ENCODE measurements at regions not wholly inside any gene's neighbourhood (a gene's known extent, or its start where the extent isn't known, plus 50 kb on each side); places are given as distances from the start of the nearest gene placed in this dataset.

DNA sequence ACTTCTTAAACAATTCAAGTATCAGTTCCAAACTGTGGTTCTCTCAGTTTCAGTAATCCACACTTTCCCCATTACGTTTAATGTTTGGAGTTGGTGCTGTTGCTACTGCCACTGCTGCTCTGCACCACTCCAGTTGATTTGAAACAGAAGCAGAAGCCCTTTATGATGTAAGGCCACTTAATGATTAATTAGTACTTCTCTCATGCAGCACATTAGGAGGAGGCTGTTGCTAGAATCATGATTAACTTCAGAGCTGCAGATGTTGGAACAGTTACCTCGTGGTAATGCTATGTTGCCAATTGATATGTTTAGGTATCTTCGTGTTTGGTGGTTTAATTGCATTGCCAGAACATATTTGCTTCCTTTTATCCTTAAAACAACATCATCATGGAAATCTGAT, 986.2 kb upstream of the CITED2 start:
- no peak overlapping the region for H3K4me2 ChIP-seq (ENCODE audit: low read length)
- no peaks in the 10 kb centered on the region for H3K27me3 ChIP-seq (ENCODE audit: insufficient read depth, low read length)
- H3K27ac Mint-ChIP-seq (ENCODE audit: unreplicated experiment), result no peak overlapping the region
- H3K4me3 Mint-ChIP-seq (ENCODE audit: unreplicated experiment), result no peak overlapping the region
- H3K9me3 Mint-ChIP-seq (ENCODE audit: unreplicated experiment), result peaks cover 5% of the 10 kb centered on the region
- H4K20me1 ChIP-seq (ENCODE audit: insufficient read depth, low read length), result no peaks in the 10 kb centered on the region
- H3K4me3 ChIP-seq (ENCODE audit: insufficient read depth, low read depth, low read length), result no peak overlapping the region
- H3K27me3 Mint-ChIP-seq (ENCODE audit: low read depth, unreplicated experiment), result no peaks in the 10 kb centered on the region
- H3K4me1 ChIP-seq (ENCODE audit: insufficient read depth, low read length), result no peaks in the 10 kb centered on the region
- H3K27ac ChIP-seq (ENCODE audit: low read depth, low read length), result no peak overlapping the region
- TF ChIP-seq, protein P1, sequence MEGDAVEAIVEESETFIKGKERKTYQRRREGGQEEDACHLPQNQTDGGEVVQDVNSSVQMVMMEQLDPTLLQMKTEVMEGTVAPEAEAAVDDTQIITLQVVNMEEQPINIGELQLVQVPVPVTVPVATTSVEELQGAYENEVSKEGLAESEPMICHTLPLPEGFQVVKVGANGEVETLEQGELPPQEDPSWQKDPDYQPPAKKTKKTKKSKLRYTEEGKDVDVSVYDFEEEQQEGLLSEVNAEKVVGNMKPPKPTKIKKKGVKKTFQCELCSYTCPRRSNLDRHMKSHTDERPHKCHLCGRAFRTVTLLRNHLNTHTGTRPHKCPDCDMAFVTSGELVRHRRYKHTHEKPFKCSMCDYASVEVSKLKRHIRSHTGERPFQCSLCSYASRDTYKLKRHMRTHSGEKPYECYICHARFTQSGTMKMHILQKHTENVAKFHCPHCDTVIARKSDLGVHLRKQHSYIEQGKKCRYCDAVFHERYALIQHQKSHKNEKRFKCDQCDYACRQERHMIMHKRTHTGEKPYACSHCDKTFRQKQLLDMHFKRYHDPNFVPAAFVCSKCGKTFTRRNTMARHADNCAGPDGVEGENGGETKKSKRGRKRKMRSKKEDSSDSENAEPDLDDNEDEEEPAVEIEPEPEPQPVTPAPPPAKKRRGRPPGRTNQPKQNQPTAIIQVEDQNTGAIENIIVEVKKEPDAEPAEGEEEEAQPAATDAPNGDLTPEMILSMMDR (IDR thresholded peaks at IDR 0.05; ENCODE audit: insufficient read depth, low read depth, low read length), result no peak
- no peak for TF ChIP-seq EZH2 (IDR thresholded peaks at IDR 0.05; ENCODE audit: insufficient read depth, low read length)
- peaks cover 12% of the 10 kb centered on the region for H3K9me3 ChIP-seq (ENCODE audit: insufficient read depth, low read depth, low read length)
- no peak for FAIRE-seq
- peaks cover 1% of the 10 kb centered on the region for H3K36me3 Mint-ChIP-seq (ENCODE audit: low read depth, unreplicated experiment)
- peak; percentile 48 for DNase-seq (ENCODE audit: low read depth)
- H2AFZ ChIP-seq (ENCODE audit: low read depth, low read length), result no peak overlapping the region
- H3K36me3 ChIP-seq (ENCODE audit: insufficient read depth, low read length), result no peaks in the 10 kb centered on the region
- H3K9ac ChIP-seq (ENCODE audit: low read length), result no peak overlapping the region
- peaks cover 6% of the 10 kb centered on the region for H3K4me1 Mint-ChIP-seq (ENCODE audit: low read depth, unreplicated experiment)
- H3K79me2 ChIP-seq (ENCODE audit: insufficient read depth, low read length), result no peaks in the 10 kb centered on the region

DNA sequence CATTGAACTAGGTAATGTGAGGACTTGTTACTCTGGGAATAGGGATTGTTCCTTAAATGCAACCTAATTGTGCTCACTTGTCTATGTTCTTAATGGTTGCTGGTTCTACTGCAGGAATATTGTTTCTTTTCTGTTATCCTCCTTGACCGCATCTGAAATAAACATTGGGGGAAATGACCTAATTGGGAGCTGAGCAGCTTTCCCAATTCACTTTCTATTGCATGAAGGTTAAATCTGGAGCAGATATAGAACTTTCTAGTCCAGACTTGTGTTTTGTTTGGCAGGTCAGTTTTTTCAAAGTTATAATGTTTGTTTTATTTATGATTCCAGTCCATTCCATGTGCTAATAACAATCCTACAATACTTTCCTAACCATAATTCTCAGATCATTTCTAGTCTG, 981.0 kb upstream of the CITED2 start:
- Histone ChIP-seq H3K4me1 (ENCODE audit: insufficient read depth, low read length) (no peaks in the 10 kb centered on the region), H3K9ac (ENCODE audit: low read length) (no peak overlapping the region), H3K4me2 (ENCODE audit: low read length) (no peak overlapping the region), H3K27ac (ENCODE audit: low read depth, low read length) (no peak overlapping the region), H3K36me3 (ENCODE audit: insufficient read depth, low read length) (no peaks in the 10 kb centered on the region), H3K79me2 (ENCODE audit: insufficient read depth, low read length) (no peaks in the 10 kb centered on the region), H4K20me1 (ENCODE audit: insufficient read depth, low read length) (no peaks in the 10 kb centered on the region), H2AFZ (ENCODE audit: low read depth, low read length) (no peak overlapping the region), H3K9me3 (ENCODE audit: insufficient read depth, low read depth, low read length) (peaks cover 4% of the 10 kb centered on the region), H3K27me3 (ENCODE audit: insufficient read depth, low read length) (no peaks in the 10 kb centered on the region), H3K4me3 (ENCODE audit: insufficient read depth, low read depth, low read length) (no peak overlapping the region)
- no peak for TF ChIP-seq EZH2 (IDR thresholded peaks at IDR 0.05; ENCODE audit: insufficient read depth, low read length)
- TF ChIP-seq, protein P1 (IDR thresholded peaks at IDR 0.05; ENCODE audit: insufficient read depth, low read depth, low read length), result no peak
- Mint-ChIP-seq H3K9me3 (ENCODE audit: unreplicated experiment) (no peaks in the 10 kb centered on the region), H3K36me3 (ENCODE audit: low read depth, unreplicated experiment) (no peaks in the 10 kb centered on the region), H3K4me1 (ENCODE audit: low read depth, unreplicated experiment) (peaks cover 1% of the 10 kb centered on the region), H3K4me3 (ENCODE audit: unreplicated experiment) (no peak overlapping the region), H3K27ac (ENCODE audit: unreplicated experiment) (no peak overlapping the region), H3K27me3 (ENCODE audit: low read depth, unreplicated experiment) (no peaks in the 10 kb centered on the region)
- DNase-seq (ENCODE audit: low read depth), result no peak
- peak; percentile 58 for FAIRE-seq

- no peaks in the 10 kb centered on the region for H3K9me3 Mint-ChIP-seq (ENCODE audit: unreplicated experiment)
- Histone ChIP-seq H3K27ac (ENCODE audit: low read depth, low read length) (no peak overlapping the region), H3K4me2 (ENCODE audit: low read length) (no peak overlapping the region), H3K9me3 (ENCODE audit: insufficient read depth, low read depth, low read length) (peaks cover 4% of the 10 kb centered on the region), H2AFZ (ENCODE audit: low read depth, low read length) (no peak overlapping the region), H4K20me1 (ENCODE audit: insufficient read depth, low read length) (no peaks in the 10 kb centered on the region), H3K27me3 (ENCODE audit: insufficient read depth, low read length) (no peaks in the 10 kb centered on the region), H3K36me3 (ENCODE audit: insufficient read depth, low read length) (no peaks in the 10 kb centered on the region), H3K4me1 (ENCODE audit: insufficient read depth, low read length) (no peaks in the 10 kb centered on the region), H3K4me3 (ENCODE audit: insufficient read depth, low read depth, low read length) (no peak overlapping the region), H3K9ac (ENCODE audit: low read length) (no peak overlapping the region), H3K79me2 (ENCODE audit: insufficient read depth, low read length) (no peaks in the 10 kb centered on the region)
- H3K27me3 Mint-ChIP-seq (ENCODE audit: low read depth, unreplicated experiment), result no peaks in the 10 kb centered on the region
- H3K4me1 Mint-ChIP-seq (ENCODE audit: low read depth, unreplicated experiment), result peaks cover under 1% of the 10 kb centered on the region
- DNase-seq (ENCODE audit: low read depth) (no peak), FAIRE-seq (no peak)
- H3K27ac Mint-ChIP-seq (ENCODE audit: unreplicated experiment), result no peak overlapping the region
- TF ChIP-seq, protein P1 (IDR thresholded peaks at IDR 0.05; ENCODE audit: insufficient read depth, low read depth, low read length), result no peak
- TF ChIP-seq EZH2 (IDR thresholded peaks at IDR 0.05; ENCODE audit: insufficient read depth, low read length), result no peak
- no peaks in the 10 kb centered on the region for H3K36me3 Mint-ChIP-seq (ENCODE audit: low read depth, unreplicated experiment)
- no peak overlapping the region for H3K4me3 Mint-ChIP-seq (ENCODE audit: unreplicated experiment)
Observed at GRCh38 chr6:140354296-140354695, 979.8 kb upstream of the CITED2 start.
